GM23248 (cell line): ENCODE measurements at regions not wholly inside any gene's neighbourhood (a gene's known extent, or its start where the extent isn't known, plus 50 kb on each side); places are given as distances from the start of the nearest gene placed in this dataset.

Source experiments
- EZH2 ChIP-seq: fragments of 200-600 bp; sonication (generic); IDR thresholded peaks from 2 replicates; pipeline ENCODE4 v1.6.1; 2018; ENCODE audit warnings: antibody characterized with exemption, mild to moderate bottlenecking; ENCODE audit not compliant: insufficient read depth, poor library complexity, severe bottlenecking
- EZH2phosphoT487 ChIP-seq: fragments of 200-600 bp; sonication (generic); IDR thresholded peaks from 2 replicates; pipeline ENCODE4 v1.6.1; 2018; ENCODE audit warnings: antibody characterized with exemption, moderate library complexity, mild to moderate bottlenecking, low read depth; ENCODE audit not compliant: insufficient read depth

DNA sequence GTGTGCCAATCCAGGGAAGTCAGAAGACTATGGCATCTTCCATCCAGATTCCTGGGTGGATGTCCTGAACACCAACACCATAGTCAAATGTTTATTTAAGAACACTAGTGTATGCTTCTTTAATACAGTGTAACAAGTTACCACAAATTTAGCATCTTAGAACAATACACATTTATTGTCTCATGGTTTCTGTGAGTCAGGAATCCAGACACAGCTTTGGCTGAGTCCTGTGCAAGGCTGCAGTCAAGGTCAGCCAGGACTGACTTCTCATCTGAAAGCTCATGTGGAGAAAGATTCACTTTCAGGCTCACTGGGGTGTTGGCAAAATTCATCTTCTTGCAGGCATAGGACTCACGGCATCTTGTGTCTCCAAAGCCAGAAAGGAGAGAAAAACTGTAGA is 143.4 kb downstream of the ANXA2 start:
- TF ChIP-seq EZH2 = no peak
- TF ChIP-seq EZH2phosphoT487 = no peak
